HEK293T (cell line): ENCODE measurements at regions not wholly inside any gene's neighbourhood (a gene's known extent, or its start where the extent isn't known, plus 50 kb on each side); places are given as distances from the start of the nearest gene placed in this dataset.

Source experiments
- CTCF ChIA-PET: fragments of 350-600 bp; formaldehyde crosslinking; extraction: SDS; loops from one replicate; lab custom pipeline; 2021; ENCODE audit warnings: antibody characterized with exemption, inconsistent platforms; lab: Yijun Ruan, JAX
- POLR2A ChIA-PET: fragments of 350-600 bp; formaldehyde crosslinking; extraction: SDS; loops from one replicate; lab custom pipeline; 2020; ENCODE audit warnings: antibody characterized with exemption, inconsistent platforms; lab: Yijun Ruan, JAX
- DNase-seq: peaks from one replicate; pipeline ENCODE4 v3.0.0; 2012; ENCODE audit warnings: mixed read lengths; ENCODE audit errors: extremely low spot score
- ARNT ChIP-seq: fragments of 450-650 bp; IDR thresholded peaks from 2 replicates; pipeline ENCODE4 v1.6.1; 2017; ENCODE audit warnings: mild to moderate bottlenecking
- BHLHE40 ChIP-seq: fragments of 450-650 bp; IDR thresholded peaks from 2 replicates; pipeline ENCODE4 v1.6.1; 2016; ENCODE audit warnings: mild to moderate bottlenecking, moderate library complexity, borderline replicate concordance
- CTBP1 ChIP-seq: fragments of 450-650 bp; IDR thresholded peaks from 2 replicates; pipeline ENCODE4 v1.6.1; 2016; ENCODE audit warnings: borderline replicate concordance
- ELF4 ChIP-seq: fragments of 450-650 bp; IDR thresholded peaks from 2 replicates; pipeline ENCODE4 v1.6.1; 2017; ENCODE audit warnings: antibody characterized with exemption
- FOXA1 ChIP-seq: fragments of 450-650 bp; IDR thresholded peaks from 2 replicates; pipeline ENCODE4 v1.6.1; 2016; ENCODE audit warnings: mild to moderate bottlenecking
- FOXK2 ChIP-seq: fragments of 450-650 bp; IDR thresholded peaks from 2 replicates; pipeline ENCODE4 v1.6.1; 2016; ENCODE audit warnings: mild to moderate bottlenecking
- FOXM1 ChIP-seq: fragments of 450-650 bp; IDR thresholded peaks from 2 replicates; pipeline ENCODE4 v1.6.1; 2017; ENCODE audit warnings: mild to moderate bottlenecking, borderline replicate concordance
- HDGF ChIP-seq: fragments of 450-650 bp; IDR thresholded peaks from 2 replicates; pipeline ENCODE4 v1.6.1; 2017; ENCODE audit warnings: antibody characterized with exemption, borderline replicate concordance
- L3MBTL2 ChIP-seq: fragments of 450-650 bp; conservative IDR thresholded peaks from 2 replicates; pipeline ENCODE4 v1.6.1; 2016; ENCODE audit warnings: mild to moderate bottlenecking
- LEF1 ChIP-seq: fragments of 450-650 bp; IDR thresholded peaks from 2 replicates; pipeline ENCODE4 v1.6.1; 2017; ENCODE audit warnings: mild to moderate bottlenecking, borderline replicate concordance
- NFRKB ChIP-seq: fragments of 450-650 bp; IDR thresholded peaks from 2 replicates; pipeline ENCODE4 v1.6.1; 2016; ENCODE audit warnings: mild to moderate bottlenecking, moderate library complexity
- PKNOX1 ChIP-seq: fragments of 450-650 bp; IDR thresholded peaks from 2 replicates; pipeline ENCODE4 v1.6.1; 2016
- SP1 ChIP-seq: fragments of 450-650 bp; IDR thresholded peaks from 2 replicates; pipeline ENCODE4 v1.6.1; 2017
- SUZ12 ChIP-seq: fragments of 450-650 bp; IDR thresholded peaks from 2 replicates; pipeline ENCODE4 v1.6.1; 2016; ENCODE audit warnings: mild to moderate bottlenecking
- TARDBP ChIP-seq: fragments of 450-650 bp; IDR thresholded peaks from 2 replicates; pipeline ENCODE4 v1.6.1; 2016
- ZNF384 ChIP-seq: fragments of 450-650 bp; IDR thresholded peaks from 2 replicates; pipeline ENCODE4 v1.6.1; 2016

- POLR2A ChIA-PET, result no interaction called here
- CTCF ChIA-PET, result interaction anchor here (0.6 kb wide), 1 partner anchor 399 kb away, joined by 3 read pairs; no protein-coding TSS in a partner anchor
- no peak for DNase-seq
- TF ChIP-seq LEF1, result no peak
- TF ChIP-seq ELF4, result no peak
- no peak for TF ChIP-seq FOXK2
- no peak for TF ChIP-seq CTBP1
- no peak for TF ChIP-seq PKNOX1
- TF ChIP-seq TARDBP, result no peak
- no peak for TF ChIP-seq SUZ12
- TF ChIP-seq L3MBTL2, result no peak
- no peak for TF ChIP-seq FOXM1
- no peak for TF ChIP-seq SP1
- no peak for TF ChIP-seq NFRKB
- no peak for TF ChIP-seq BHLHE40
- TF ChIP-seq FOXA1, result no peak
- TF ChIP-seq HDGF, result no peak
- TF ChIP-seq ARNT, result no peak
Observed at GRCh38 chr14:58907803-58908202, 270.0 kb downstream of the DACT1 start.

GRCh38 chr14:58912287-58912686 is 274.5 kb downstream of the DACT1 start:
- ChIA-PET POLR2A (no interaction called here), CTCF (no interaction called here)
- TF ChIP-seq SP1, result no peak
- no peak for TF ChIP-seq NFRKB
- TF ChIP-seq LEF1, result no peak
- no peak for TF ChIP-seq FOXM1
- TF ChIP-seq CTBP1, result no peak
- no peak for TF ChIP-seq ZNF384
- TF ChIP-seq FOXK2, result no peak
- TF ChIP-seq TARDBP, result no peak
- TF ChIP-seq FOXA1, result no peak
- TF ChIP-seq HDGF, result no peak
- no peak for TF ChIP-seq BHLHE40
- no peak for DNase-seq

- POLR2A ChIA-PET, result no interaction called here
- TF ChIP-seq SP1 (no peak), FOXK2 (no peak), FOXA1 (no peak), PKNOX1 (no peak), CTBP1 (no peak), ZNF384 (no peak), HDGF (no peak), L3MBTL2 (no peak), NFRKB (no peak), SUZ12 (no peak), LEF1 (no peak), ARNT (no peak), ELF4 (no peak), FOXM1 (no peak)
- CTCF ChIA-PET, result no interaction called here
- no peak for DNase-seq
Observed at GRCh38 chr14:58912799-58913432, 275.2 kb downstream of the DACT1 start.

GRCh38 chr14:58914279-58914855 is 274.1 kb upstream of the DAAM1 start:
- ChIA-PET POLR2A (no interaction called here), CTCF (interaction anchor here (1.0 to 1.3 kb wide), 2 partner anchors 13 to 31 kb away, joined by 3 read pairs; no protein-coding TSS in a partner anchor)
- TF ChIP-seq SUZ12 (no peak), ARNT (no peak), TARDBP (no peak), BHLHE40 (no peak)
- no peak for DNase-seq

- DNase-seq, result no peak
- POLR2A ChIA-PET, result no interaction called here
- CTCF ChIA-PET, result interaction anchor here (0.6 to 1.3 kb wide), 2 partner anchors 9 to 32 kb away, joined by 3 read pairs; no protein-coding TSS in a partner anchor
- TF ChIP-seq SUZ12, result no peak
- no peak for TF ChIP-seq ZNF384
- TF ChIP-seq FOXA1, result no peak
- TF ChIP-seq FOXM1, result no peak
- TF ChIP-seq L3MBTL2, result no peak
Observed at GRCh38 chr14:58915646-58916045, 272.8 kb upstream of the DAAM1 start.

- ChIA-PET CTCF (interaction anchor here (0.6 kb wide), 1 partner anchor 9 kb away, joined by 3 read pairs; no protein-coding TSS in a partner anchor), POLR2A (no interaction called here)
- no peak for TF ChIP-seq CTBP1
- no peak for TF ChIP-seq FOXK2
- no peak for DNase-seq
Observed at GRCh38 chr14:58918066-58918738, 270.3 kb upstream of the DAAM1 start.

- CTCF ChIA-PET, result no interaction called here
- POLR2A ChIA-PET, result no interaction called here
- TF ChIP-seq SP1 (no peak), FOXK2 (no peak), HDGF (no peak), ELF4 (no peak), CTBP1 (no peak), TARDBP (no peak)
- peak; percentile 20 for DNase-seq
Observed at GRCh38 chr14:58919217-58919616, 269.2 kb upstream of the DAAM1 start.
